HUES48 (cell line): ENCODE measurements at regions not wholly inside any gene's neighbourhood (a gene's known extent, or its start where the extent isn't known, plus 50 kb on each side); places are given as distances from the start of the nearest gene placed in this dataset.
"Not testable (repeated sequence)": the region's sequence is repeated elsewhere in the genome, so short reads cannot be mapped to it uniquely, and the experiment has no call there.

ENCODE experiments used
- H3K27ac ChIP-seq: one replicate; pipeline ENCODE4 v1.7.0; 2013; ENCODE audit warnings: low read depth, low read length, inconsistent platforms
- H3K27me3 ChIP-seq: 2 replicates; pipeline ENCODE4 v1.6.1; 2013; ENCODE audit warnings: mild to moderate bottlenecking, low read length; ENCODE audit not compliant: control insufficient read depth, insufficient read depth
- H3K36me3 ChIP-seq: 2 replicates; pipeline ENCODE4 v1.6.1; 2013; ENCODE audit warnings: low read length; ENCODE audit not compliant: control insufficient read depth, insufficient read depth
- H3K4me1 ChIP-seq: 2 replicates; pipeline ENCODE4 v1.6.1; 2013; ENCODE audit warnings: mild to moderate bottlenecking, low read length; ENCODE audit not compliant: control insufficient read depth, insufficient read depth
- H3K4me3 ChIP-seq: 2 replicates; pipeline ENCODE4 v1.5.1; 2013; ENCODE audit warnings: mild to moderate bottlenecking, low read depth, low read length
- H3K9ac ChIP-seq: 2 replicates; pipeline ENCODE4 v1.6.1; 2013; ENCODE audit warnings: mild to moderate bottlenecking, low read depth, low read length, moderate library complexity
- H3K9me3 ChIP-seq: 2 replicates; pipeline ENCODE4 v1.6.1; 2013; ENCODE audit warnings: low read length; ENCODE audit not compliant: control insufficient read depth, insufficient read depth

GRCh38 chrX:31014474-31014873, 57.4 kb downstream of the FTHL17 start:
- not testable (repeated sequence) for H3K27me3 ChIP-seq, H3K9ac ChIP-seq, H3K9me3 ChIP-seq, H3K36me3 ChIP-seq, H3K4me1 ChIP-seq, H3K27ac ChIP-seq, H3K4me3 ChIP-seq

GRCh38 chrX:31012509-31013025, 59.3 kb downstream of the FTHL17 start:
- H3K9ac ChIP-seq = no peak overlapping the region
- no peak overlapping the region for H3K27ac ChIP-seq
- no peaks in the 10 kb centered on the region for H3K27me3 ChIP-seq
- no peaks in the 10 kb centered on the region for H3K36me3 ChIP-seq
- no peak overlapping the region for H3K4me3 ChIP-seq
- no peaks in the 10 kb centered on the region for H3K9me3 ChIP-seq
- peaks cover 3% of the 10 kb centered on the region; the same call in 1 of the 2 replicates for H3K4me1 ChIP-seq

- H3K27ac ChIP-seq = no peak overlapping the region
- H3K4me3 ChIP-seq = no peak overlapping the region
- no peaks in the 10 kb centered on the region for H3K9me3 ChIP-seq
- no peaks in the 10 kb centered on the region for H3K36me3 ChIP-seq
- H3K4me1 ChIP-seq = no peaks in the 10 kb centered on the region
- no peaks in the 10 kb centered on the region for H3K27me3 ChIP-seq
- no peak overlapping the region for H3K9ac ChIP-seq
These were observed 64.5 kb downstream of the FTHL17 start for GRCh38 chrX:31007321-31007720.

- Histone ChIP-seq H3K36me3 (no peaks in the 10 kb centered on the region), H3K27me3 (no peaks in the 10 kb centered on the region), H3K4me3 (no peak overlapping the region), H3K4me1 (no peaks in the 10 kb centered on the region), H3K9me3 (no peaks in the 10 kb centered on the region), H3K27ac (no peak overlapping the region), H3K9ac (no peak overlapping the region)
These were observed 65.8 kb downstream of the FTHL17 start for GRCh38 chrX:31006027-31006426.

- no peak overlapping the region for H3K27ac ChIP-seq
- H3K27me3 ChIP-seq = no peaks in the 10 kb centered on the region
- no peaks in the 10 kb centered on the region for H3K36me3 ChIP-seq
- peaks cover 10% of the 10 kb centered on the region for H3K4me1 ChIP-seq
- H3K4me3 ChIP-seq = no peak overlapping the region
- no peaks in the 10 kb centered on the region for H3K9me3 ChIP-seq
- H3K9ac ChIP-seq = no peak overlapping the region
These were observed 74.4 kb downstream of the FTHL17 start for GRCh38 chrX:30997411-30997810.

- no peaks in the 10 kb centered on the region for H3K27me3 ChIP-seq
- no peaks in the 10 kb centered on the region for H3K36me3 ChIP-seq
- no peak overlapping the region for H3K27ac ChIP-seq
- H3K4me1 ChIP-seq = peaks cover 15% of the 10 kb centered on the region
- H3K4me3 ChIP-seq = no peak overlapping the region
- H3K9ac ChIP-seq = no peak overlapping the region
- no peaks in the 10 kb centered on the region for H3K9me3 ChIP-seq
These were observed 76.1 kb downstream of the FTHL17 start for GRCh38 chrX:30995705-30996104.

- no peaks in the 10 kb centered on the region for H3K9me3 ChIP-seq
- H3K36me3 ChIP-seq = no peaks in the 10 kb centered on the region
- no peak overlapping the region for H3K4me3 ChIP-seq
- H3K27ac ChIP-seq = no peak overlapping the region
- no peaks in the 10 kb centered on the region for H3K27me3 ChIP-seq
- H3K4me1 ChIP-seq = peaks cover 15% of the 10 kb centered on the region
- no peak overlapping the region for H3K9ac ChIP-seq
These were observed 76.7 kb downstream of the FTHL17 start for GRCh38 chrX:30995060-30995700.

GRCh38 chrX:30994018-30994417, 77.8 kb downstream of the FTHL17 start:
- H3K4me3 ChIP-seq, H3K36me3 ChIP-seq, H3K9ac ChIP-seq, H3K27ac ChIP-seq, H3K9me3 ChIP-seq, H3K27me3 ChIP-seq: not testable (repeated sequence)
- H3K4me1 ChIP-seq = peaks cover 15% of the 10 kb centered on the region

- no peak overlapping the region for H3K9ac ChIP-seq
- no peak overlapping the region for H3K4me3 ChIP-seq
- no peak overlapping the region for H3K27ac ChIP-seq
- H3K9me3 ChIP-seq = no peaks in the 10 kb centered on the region
- no peaks in the 10 kb centered on the region for H3K27me3 ChIP-seq
- no peaks in the 10 kb centered on the region for H3K36me3 ChIP-seq
- peaks cover 12% of the 10 kb centered on the region for H3K4me1 ChIP-seq
These were observed 79.4 kb downstream of the FTHL17 start for GRCh38 chrX:30992381-30992904.

- H3K9ac ChIP-seq = no peak overlapping the region
- peaks cover 9% of the 10 kb centered on the region for H3K4me1 ChIP-seq
- H3K27me3 ChIP-seq = no peaks in the 10 kb centered on the region
- no peak overlapping the region for H3K27ac ChIP-seq
- no peaks in the 10 kb centered on the region for H3K9me3 ChIP-seq
- no peak overlapping the region for H3K4me3 ChIP-seq
- no peaks in the 10 kb centered on the region for H3K36me3 ChIP-seq
These were observed 81.5 kb downstream of the FTHL17 start for GRCh38 chrX:30990361-30990760.

- no peaks in the 10 kb centered on the region for H3K36me3 ChIP-seq
- no peaks in the 10 kb centered on the region for H3K9me3 ChIP-seq
- no peak overlapping the region for H3K4me3 ChIP-seq
- no peaks in the 10 kb centered on the region for H3K27me3 ChIP-seq
- no peak overlapping the region for H3K9ac ChIP-seq
- no peak overlapping the region for H3K27ac ChIP-seq
- no peaks in the 10 kb centered on the region for H3K4me1 ChIP-seq
These were observed 89.4 kb downstream of the FTHL17 start for GRCh38 chrX:30982467-30982866.
